SU-DHL-6 (cell line): ENCODE measurements at regions not wholly inside any gene's neighbourhood (a gene's known extent, or its start where the extent isn't known, plus 50 kb on each side); places are given as distances from the start of the nearest gene placed in this dataset.
"Not testable (repeated sequence)": the region's sequence is repeated elsewhere in the genome, so short reads cannot be mapped to it uniquely, and the experiment has no call there.

Experiments
- H2AFZ ChIP-seq: fragments of 200-600 bp; sonication (generic); 2 replicates; pipeline ENCODE4 v1.6.1; 2014; ENCODE audit warnings: low read depth, mild to moderate bottlenecking, moderate library complexity, mixed read lengths, antibody characterized with exemption, low read length; ENCODE audit not compliant: severe bottlenecking
- H3F3A ChIP-seq: fragments of 200-600 bp; shearing (Covaris generic); 2 replicates; pipeline ENCODE4 v1.6.0; 2016; ENCODE audit warnings: antibody characterized with exemption, mild to moderate bottlenecking; ENCODE audit not compliant: insufficient read depth
- H3K27ac ChIP-seq: fragments of 200-600 bp; sonication (generic); 2 replicates; pipeline ENCODE4 v1.5.1; 2016; ENCODE audit warnings: low read depth, mild to moderate bottlenecking, low read length, moderate library complexity, mixed read lengths
- H3K27me3 ChIP-seq: fragments of 200-600 bp; sonication (generic), shearing (Covaris generic); 2 replicates; pipeline ENCODE4 v1.6.0; 2014; ENCODE audit warnings: mild to moderate bottlenecking, low read length
- H3K36me3 ChIP-seq: fragments of 200-600 bp; sonication (generic); 2 replicates; pipeline ENCODE4 v1.6.1; 2014; ENCODE audit warnings: mild to moderate bottlenecking, low read length, mixed read lengths
- H3K4me2 ChIP-seq: fragments of 300-600, 200-600 bp; shearing (Covaris generic), sonication (generic); 2 replicates; pipeline ENCODE4 v1.6.0; 2014; ENCODE audit warnings: low read length, low read depth, mild to moderate bottlenecking; ENCODE audit not compliant: poor library complexity, severe bottlenecking
- H3K4me3 ChIP-seq: fragments of 200-600 bp; sonication (generic); 2 replicates; pipeline ENCODE4 v1.5.1; 2014; ENCODE audit warnings: antibody characterized with exemption, low read length, mild to moderate bottlenecking, mixed read lengths; ENCODE audit not compliant: insufficient read depth, poor library complexity, severe bottlenecking
- H3K79me2 ChIP-seq: fragments of 200-600 bp; sonication (generic); 2 replicates; pipeline ENCODE4 v1.6.1; 2014; ENCODE audit warnings: mild to moderate bottlenecking, low read length, moderate library complexity; ENCODE audit not compliant: insufficient read depth
- H3K9ac ChIP-seq: fragments of 200-600 bp; sonication (generic); 2 replicates; pipeline ENCODE4 v1.7.0; 2014; ENCODE audit warnings: mild to moderate bottlenecking, low read length
- H3K9me2 ChIP-seq: fragments of 200-600 bp; sonication (generic); replicated peaks from 2 replicates; pipeline ENCODE4 v1.6.1; 2014; ENCODE audit warnings: low read length; ENCODE audit not compliant: insufficient read depth
- H3K9me3 ChIP-seq: fragments of 200-600 bp; sonication (generic); 2 replicates; pipeline ENCODE4 v1.6.1; 2014; ENCODE audit warnings: low read length, mixed read lengths; ENCODE audit not compliant: insufficient read depth
- H4K20me1 ChIP-seq: fragments of 200-600 bp; sonication (generic); 2 replicates; pipeline ENCODE4 v1.6.1; 2014; ENCODE audit warnings: low read depth, mild to moderate bottlenecking, antibody characterized with exemption, low read length, moderate library complexity, mixed read lengths
- EZH2phosphoT487 ChIP-seq: fragments of 200-600 bp; sonication (generic), shearing (Covaris generic); conservative IDR thresholded peaks from 2 replicates; pipeline ENCODE4 v1.6.1; 2018; ENCODE audit warnings: mild to moderate bottlenecking, antibody characterized with exemption, low read length, moderate library complexity, mixed read lengths
- TF ChIP-seq, protein P1 (sequence below): fragments of 200-600 bp; sonication (generic); IDR thresholded peaks from one replicate; pipeline ENCODE4 v1.5.1; 2017; ENCODE audit warnings: antibody characterized with exemption, mild to moderate bottlenecking, low read length, moderate library complexity; ENCODE audit not compliant: insufficient read depth, poor library complexity, severe bottlenecking

DNA sequence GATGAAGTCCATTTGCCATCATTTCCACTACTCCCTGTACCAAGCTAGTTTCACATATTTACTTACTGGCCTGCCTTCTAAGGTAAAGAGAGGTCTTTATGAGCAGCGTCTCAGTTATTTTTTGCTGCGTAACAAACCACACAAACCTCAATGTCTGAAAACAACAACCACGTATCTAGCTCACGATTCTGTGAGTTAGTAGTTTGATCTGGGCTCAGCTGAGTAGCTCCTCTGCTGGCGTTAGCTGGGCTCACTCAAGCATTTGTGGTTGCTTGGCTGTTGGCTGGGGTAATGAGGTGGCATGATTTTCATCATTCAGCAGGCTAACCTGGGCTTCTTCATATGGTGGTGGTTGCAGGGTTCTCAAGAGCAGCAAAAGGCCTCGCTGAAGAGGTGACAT is 225.4 kb downstream of the FOXD2 start:
- Histone ChIP-seq H3K27me3 (no peaks in the 10 kb centered on the region), H3K9me3 (no peaks in the 10 kb centered on the region), H3K9ac (no peak overlapping the region), H3K27ac (no peak overlapping the region), H3K4me2 (no peak overlapping the region), H3K79me2 (no peaks in the 10 kb centered on the region), H3K4me3 (no peak overlapping the region), H3K36me3 (no peaks in the 10 kb centered on the region), H2AFZ (no peak overlapping the region), H4K20me1 (no peaks in the 10 kb centered on the region), H3F3A (no peaks in the 10 kb centered on the region), H3K9me2 (no peaks in the 10 kb centered on the region)
- TF ChIP-seq EZH2phosphoT487, result no peak
- TF ChIP-seq, protein P1, sequence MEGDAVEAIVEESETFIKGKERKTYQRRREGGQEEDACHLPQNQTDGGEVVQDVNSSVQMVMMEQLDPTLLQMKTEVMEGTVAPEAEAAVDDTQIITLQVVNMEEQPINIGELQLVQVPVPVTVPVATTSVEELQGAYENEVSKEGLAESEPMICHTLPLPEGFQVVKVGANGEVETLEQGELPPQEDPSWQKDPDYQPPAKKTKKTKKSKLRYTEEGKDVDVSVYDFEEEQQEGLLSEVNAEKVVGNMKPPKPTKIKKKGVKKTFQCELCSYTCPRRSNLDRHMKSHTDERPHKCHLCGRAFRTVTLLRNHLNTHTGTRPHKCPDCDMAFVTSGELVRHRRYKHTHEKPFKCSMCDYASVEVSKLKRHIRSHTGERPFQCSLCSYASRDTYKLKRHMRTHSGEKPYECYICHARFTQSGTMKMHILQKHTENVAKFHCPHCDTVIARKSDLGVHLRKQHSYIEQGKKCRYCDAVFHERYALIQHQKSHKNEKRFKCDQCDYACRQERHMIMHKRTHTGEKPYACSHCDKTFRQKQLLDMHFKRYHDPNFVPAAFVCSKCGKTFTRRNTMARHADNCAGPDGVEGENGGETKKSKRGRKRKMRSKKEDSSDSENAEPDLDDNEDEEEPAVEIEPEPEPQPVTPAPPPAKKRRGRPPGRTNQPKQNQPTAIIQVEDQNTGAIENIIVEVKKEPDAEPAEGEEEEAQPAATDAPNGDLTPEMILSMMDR, result no peak

DNA sequence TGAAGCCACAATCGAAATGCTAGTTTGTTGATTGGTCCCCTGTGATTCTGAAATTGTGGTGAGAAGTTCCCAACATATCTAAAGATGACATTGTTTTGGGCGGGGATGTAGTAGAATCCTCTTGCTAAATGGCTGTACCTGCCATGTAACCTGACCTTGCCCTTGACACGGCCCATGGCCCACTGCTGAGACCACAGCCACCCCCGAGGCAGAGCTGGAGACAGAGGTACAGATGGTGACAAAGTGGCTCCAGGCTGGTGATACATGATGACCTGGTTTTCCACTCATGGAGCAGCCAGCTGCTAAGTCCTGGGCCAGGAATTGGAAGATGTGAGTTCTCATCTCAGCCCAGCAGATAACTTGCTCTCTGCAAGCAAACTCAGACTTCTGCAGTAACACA is 226.5 kb downstream of the FOXD2 start:
- TF ChIP-seq EZH2phosphoT487, result no peak
- TF ChIP-seq, protein P1, result no peak
- Histone ChIP-seq H4K20me1 (no peaks in the 10 kb centered on the region), H2AFZ (no peak overlapping the region), H3K4me2 (no peak overlapping the region), H3F3A (no peaks in the 10 kb centered on the region), H3K36me3 (no peaks in the 10 kb centered on the region), H3K27ac (no peak overlapping the region), H3K9me2 (no peaks in the 10 kb centered on the region), H3K27me3 (no peaks in the 10 kb centered on the region), H3K4me3 (no peak overlapping the region), H3K9me3 (no peaks in the 10 kb centered on the region), H3K79me2 (no peaks in the 10 kb centered on the region), H3K9ac (no peak overlapping the region)

DNA sequence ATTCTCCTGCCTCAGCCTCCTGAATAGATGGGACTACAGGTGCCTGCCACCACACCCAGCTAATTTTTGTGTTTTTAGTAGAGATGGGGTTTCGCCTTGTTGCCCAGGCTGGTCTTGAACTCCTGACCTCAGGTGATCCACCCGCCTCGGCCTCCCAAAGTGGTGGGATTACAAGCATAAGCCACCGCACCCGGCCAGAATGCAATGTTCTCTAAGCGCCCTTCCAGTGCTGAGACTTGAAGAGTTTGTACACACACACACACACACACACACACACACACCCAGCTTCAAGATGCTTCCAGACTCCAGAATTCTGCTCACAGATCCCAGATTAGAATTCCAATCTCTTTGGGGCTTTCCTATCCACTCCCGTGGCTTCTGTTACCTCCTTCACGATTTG is 227.1 kb downstream of the FOXD2 start:
- H3K9me2 ChIP-seq, H3K27me3 ChIP-seq, H3K4me2 ChIP-seq, H3K79me2 ChIP-seq, H3K36me3 ChIP-seq, H3K9ac ChIP-seq, H2AFZ ChIP-seq, H4K20me1 ChIP-seq, H3K4me3 ChIP-seq, H3F3A ChIP-seq, H3K9me3 ChIP-seq, H3K27ac ChIP-seq: not testable (repeated sequence)

DNA sequence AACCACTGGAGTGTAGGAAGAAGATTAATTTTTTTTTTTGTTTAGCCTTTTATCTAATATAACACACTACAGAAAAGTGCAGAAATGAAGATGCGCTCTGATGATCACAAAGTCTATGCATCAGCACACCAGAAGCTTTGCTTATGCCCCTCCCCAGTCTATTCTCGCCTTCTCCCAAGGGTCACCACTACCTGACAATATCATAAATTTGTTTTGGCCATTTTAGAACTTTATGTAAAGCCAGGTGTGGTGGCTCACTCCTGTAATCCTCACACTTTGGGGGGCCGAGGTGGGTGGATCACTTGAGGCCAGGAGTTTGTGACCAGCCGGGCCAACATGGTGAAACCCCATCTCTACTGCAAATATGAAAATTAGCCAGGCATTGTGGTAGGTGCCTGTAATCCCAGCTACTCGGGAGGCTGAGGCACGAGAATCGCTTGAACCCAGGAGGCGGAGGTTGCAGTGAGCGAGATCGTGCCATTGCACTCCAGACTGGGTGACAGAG is 231.3 kb downstream of the FOXD2 start:
- H3K27me3 ChIP-seq, result no peaks in the 10 kb centered on the region
- H3K4me3 ChIP-seq, result no peak overlapping the region
- H4K20me1 ChIP-seq, result no peaks in the 10 kb centered on the region
- H3K9me2 ChIP-seq, result no peaks in the 10 kb centered on the region
- no peak overlapping the region for H3K9ac ChIP-seq
- no peaks in the 10 kb centered on the region for H3K79me2 ChIP-seq
- no peaks in the 10 kb centered on the region for H3K9me3 ChIP-seq
- H3K27ac ChIP-seq, result no peak overlapping the region
- no peaks in the 10 kb centered on the region for H3F3A ChIP-seq
- no peak overlapping the region for H3K4me2 ChIP-seq
- TF ChIP-seq EZH2phosphoT487, result no peak
- TF ChIP-seq, protein P1, result no peak
- H2AFZ ChIP-seq, result no peak overlapping the region
- no peaks in the 10 kb centered on the region for H3K36me3 ChIP-seq
